Left lung (tissue), 4 donors: ENCODE measurements at regions not wholly inside any gene's neighbourhood (a gene's known extent, or its start where the extent isn't known, plus 50 kb on each side); places are given as distances from the start of the nearest gene placed in this dataset.
A peak's percentile ranks its signal among the peaks of the same experiment; 100 is the strongest.
"Not testable (repeated sequence)": the region's sequence is repeated elsewhere in the genome, so short reads cannot be mapped to it uniquely, and the experiment has no call there.

Experiments used
- ATAC-seq: fragments of 200-7000 bp; cut with Tn5 transposase; one replicate; pipeline ENCODE4 v1.9.1; 2020; ENCODE audit warnings: moderate library complexity
- DNase-seq, 4 donors: peaks; one replicate each; pipeline ENCODE4 v3.0.0-alpha.2; 2013 to 2020
- H3K27ac ChIP-seq, 2 donors: fragments of 200-600 bp; sonication (generic) in 1 of 2; one replicate each; pipeline versions ENCODE4 v1.5.0 to v1.8.0; 2020 to 2021
- H3K27me3 ChIP-seq, 2 donors: fragments of 200-600 bp; sonication (generic) in 1 of 2; one replicate each; pipeline versions ENCODE4 v1.5.0 to v1.8.0; 2020 to 2021
- H3K36me3 ChIP-seq, 2 donors: fragments of 200-600 bp; sonication (generic) in 1 of 2; one replicate each; pipeline versions ENCODE4 v1.5.0 to v1.8.0; 2020 to 2021
- H3K4me1 ChIP-seq, 2 donors: fragments of 200-600 bp; one replicate each; pipeline ENCODE4 v1.8.0; 2021
- H3K4me3 ChIP-seq, 2 donors: fragments of 200-600 bp; sonication (generic) in 1 of 2; one replicate each; pipeline versions ENCODE4 v1.5.0 to v1.8.0; 2020 to 2021; ENCODE audit warnings: mild to moderate bottlenecking in 1 of 2
- H3K9me3 ChIP-seq, 2 donors: fragments of 200-600 bp; sonication (generic) in 1 of 2; one replicate each; pipeline versions ENCODE4 v1.5.0 to v1.8.0; 2020 to 2021
- intact Hi-C, 2 donors: fragments of 100-400 bp; cut with DNase I; formaldehyde crosslinking; loops; one replicate each; pipeline versions ENCODE4 v1.11.2 to v1.14.2; 2022
- TF ChIP-seq, protein P1 (sequence below), 2 donors: fragments of 200-600 bp; sonication (generic) in 1 of 2; IDR thresholded peaks; one replicate each; pipeline versions ENCODE4 v1.5.0 to v1.8.0; 2021; ENCODE audit warnings: antibody characterized with exemption in 2 of 2
- donor health status: DM: no; HTN: yes; CAD: no.
- donor health status: DM: no; HTN: no; CAD: no.

DNA sequence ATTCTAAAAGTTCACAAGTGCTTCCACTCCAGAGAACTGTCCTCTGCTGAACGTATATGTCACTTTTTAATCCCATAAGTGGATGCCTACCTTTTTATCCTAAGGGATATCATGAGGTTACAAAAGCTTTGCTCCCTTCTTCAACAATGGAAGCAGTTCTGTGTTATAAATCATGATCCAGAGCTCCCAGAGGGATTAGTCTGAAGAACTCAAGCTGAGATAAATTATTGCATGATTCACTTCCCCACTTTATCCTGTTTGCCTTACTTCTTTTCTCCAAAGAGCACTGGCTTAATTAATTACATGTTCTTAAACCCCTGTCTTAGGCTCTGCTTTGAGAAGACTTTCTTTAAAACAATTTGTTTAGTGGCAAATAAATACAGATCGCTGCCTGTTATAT is 246.7 kb downstream of the PCDH17 start:
- TF ChIP-seq, protein P1, sequence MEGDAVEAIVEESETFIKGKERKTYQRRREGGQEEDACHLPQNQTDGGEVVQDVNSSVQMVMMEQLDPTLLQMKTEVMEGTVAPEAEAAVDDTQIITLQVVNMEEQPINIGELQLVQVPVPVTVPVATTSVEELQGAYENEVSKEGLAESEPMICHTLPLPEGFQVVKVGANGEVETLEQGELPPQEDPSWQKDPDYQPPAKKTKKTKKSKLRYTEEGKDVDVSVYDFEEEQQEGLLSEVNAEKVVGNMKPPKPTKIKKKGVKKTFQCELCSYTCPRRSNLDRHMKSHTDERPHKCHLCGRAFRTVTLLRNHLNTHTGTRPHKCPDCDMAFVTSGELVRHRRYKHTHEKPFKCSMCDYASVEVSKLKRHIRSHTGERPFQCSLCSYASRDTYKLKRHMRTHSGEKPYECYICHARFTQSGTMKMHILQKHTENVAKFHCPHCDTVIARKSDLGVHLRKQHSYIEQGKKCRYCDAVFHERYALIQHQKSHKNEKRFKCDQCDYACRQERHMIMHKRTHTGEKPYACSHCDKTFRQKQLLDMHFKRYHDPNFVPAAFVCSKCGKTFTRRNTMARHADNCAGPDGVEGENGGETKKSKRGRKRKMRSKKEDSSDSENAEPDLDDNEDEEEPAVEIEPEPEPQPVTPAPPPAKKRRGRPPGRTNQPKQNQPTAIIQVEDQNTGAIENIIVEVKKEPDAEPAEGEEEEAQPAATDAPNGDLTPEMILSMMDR (IDR thresholded peaks at IDR 0.05): no peak
- ATAC-seq (no peak), DNase-seq (no peak)
- H3K27me3 ChIP-seq: no peaks in the 10 kb centered on the region
- no peaks in the 10 kb centered on the region for H3K36me3 ChIP-seq
- H3K4me1 ChIP-seq: no peaks in the 10 kb centered on the region
- no peak overlapping the region for H3K4me3 ChIP-seq
- no peak overlapping the region for H3K27ac ChIP-seq
- intact Hi-C loops: no loop called here
- H3K9me3 ChIP-seq: no peaks in the 10 kb centered on the region

GRCh38 chr13:57897225-57897624 is 265.7 kb downstream of the PCDH17 start:
- ATAC-seq (no peak), DNase-seq (no peak)
- TF ChIP-seq, protein P1 (IDR thresholded peaks at IDR 0.05): no peak
- H3K4me1 ChIP-seq: no peaks in the 10 kb centered on the region
- intact Hi-C loops: no loop called here
- no peaks in the 10 kb centered on the region for H3K27me3 ChIP-seq
- peaks cover 0 to 7% of the 10 kb centered on the region in 2 donors for H3K9me3 ChIP-seq
- H3K27ac ChIP-seq: no peak overlapping the region
- no peak overlapping the region for H3K4me3 ChIP-seq
- H3K36me3 ChIP-seq: no peaks in the 10 kb centered on the region

- ATAC-seq (no peak), DNase-seq (no peak)
- H3K4me3 ChIP-seq: no peak overlapping the region
- TF ChIP-seq, protein P1 (IDR thresholded peaks at IDR 0.05): no peak
- H3K27ac ChIP-seq: no peak overlapping the region
- no peaks in the 10 kb centered on the region for H3K36me3 ChIP-seq
- intact Hi-C loops: no loop called here
- no peaks in the 10 kb centered on the region for H3K4me1 ChIP-seq
- H3K9me3 ChIP-seq: peaks cover 0 to 22% of the 10 kb centered on the region in 2 donors
- H3K27me3 ChIP-seq: no peaks in the 10 kb centered on the region
These were observed 267.6 kb downstream of the PCDH17 start for GRCh38 chr13:57899096-57899495.

DNA sequence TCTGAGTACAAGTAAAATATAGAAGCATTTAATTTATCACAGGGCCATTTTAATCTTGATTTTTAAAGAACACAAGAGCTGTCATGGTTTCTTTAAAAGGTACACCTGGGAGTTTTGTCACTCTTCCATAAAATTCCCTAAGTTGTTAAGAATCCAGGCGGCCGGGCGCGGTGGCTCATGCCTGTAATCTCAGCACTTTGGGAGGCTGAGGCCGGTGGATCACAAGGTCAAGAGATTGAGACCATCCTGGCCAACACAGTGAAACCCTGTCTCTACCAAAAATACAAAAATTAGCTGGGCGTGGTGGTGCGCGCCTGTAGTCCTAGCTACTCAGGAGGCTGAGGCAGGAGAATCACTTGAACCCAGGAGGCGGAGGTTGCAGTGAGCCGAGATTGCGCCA is 278.3 kb downstream of the PCDH17 start:
- H3K4me1 ChIP-seq, intact Hi-C loops: not testable (repeated sequence)

GRCh38 chr13:57918086-57918485 is 286.5 kb downstream of the PCDH17 start:
- Histone ChIP-seq H3K9me3 (no peaks in the 10 kb centered on the region), H3K4me1 (no peaks in the 10 kb centered on the region), H3K36me3 (no peaks in the 10 kb centered on the region), H3K27ac (no peak overlapping the region), H3K4me3 (no peak overlapping the region), H3K27me3 (no peaks in the 10 kb centered on the region)
- intact Hi-C loops: no loop called here
- TF ChIP-seq, protein P1 (IDR thresholded peaks at IDR 0.05): no peak
- DNase-seq (no peak), ATAC-seq (no peak)

More for the DNA sequence above, 278.3 kb downstream of the PCDH17 start:
- not testable (repeated sequence) for H3K27me3 ChIP-seq, H3K36me3 ChIP-seq, H3K27ac ChIP-seq, ATAC-seq, H3K4me3 ChIP-seq
- peaks cover 0 to 21% of the 10 kb centered on the region in 2 donors for H3K9me3 ChIP-seq
- peak in 1 of 4 donors; percentile 27 for DNase-seq

GRCh38 chr13:57918913-57919312 is 287.4 kb downstream of the PCDH17 start:
- Histone ChIP-seq H3K9me3 (no peaks in the 10 kb centered on the region), H3K4me3 (no peak overlapping the region), H3K27ac (no peak overlapping the region), H3K4me1 (no peaks in the 10 kb centered on the region), H3K36me3 (no peaks in the 10 kb centered on the region), H3K27me3 (no peaks in the 10 kb centered on the region)
- DNase-seq: no peak
- TF ChIP-seq, protein P1 (IDR thresholded peaks at IDR 0.05): no peak
- no peak for ATAC-seq
- intact Hi-C loops: no loop called here
